A673 (cell line): ENCODE measurements at regions not wholly inside any gene's neighbourhood (a gene's known extent, or its start where the extent isn't known, plus 50 kb on each side); places are given as distances from the start of the nearest gene placed in this dataset.

Experiments
- BruUV-seq: library from RNA; stranded (reverse); fragments of 400-500 nt; replicated peaks from 2 replicates; lab custom pipeline; 2021; lab: Mats Ljungman, UMichigan
- CTCF ChIA-PET: fragments of 300-600 bp; sonication (Branson Sonifier 250); formaldehyde crosslinking; loops from one replicate; lab custom pipeline; 2022; ENCODE audit warnings: antibody characterized with exemption; lab: Charles Lee
- POLR2A ChIA-PET: fragments of 300-600 bp; sonication (Branson Sonifier 250); formaldehyde crosslinking; loops from one replicate; lab custom pipeline; 2022; ENCODE audit warnings: antibody characterized with exemption; ENCODE audit not compliant: low non-redundant PET; lab: Charles Lee
- DNase-seq: peaks from one replicate; pipeline ENCODE4 v3.0.0-alpha.2; 2015; ENCODE audit warnings: low spot score
- H3K27ac ChIP-seq: fragments of 200-600 bp; sonication (generic); 2 replicates; pipeline ENCODE4 v1.5.1; 2016; ENCODE audit warnings: mixed run types, low read depth, mild to moderate bottlenecking, mixed read lengths, antibody characterized with exemption, low read length; ENCODE audit not compliant: poor library complexity, severe bottlenecking
- H3K27me3 ChIP-seq: fragments of 200-600 bp; sonication (generic); replicated peaks from 2 replicates; pipeline ENCODE4 v1.6.1; 2017; ENCODE audit warnings: mixed run types, low read depth, mild to moderate bottlenecking, mixed read lengths, antibody characterized with exemption, low read length; ENCODE audit not compliant: insufficient read depth, poor library complexity
- H3K36me3 ChIP-seq: fragments of 200-600 bp; sonication (generic); 2 replicates; pipeline ENCODE4 v1.6.1; 2016; ENCODE audit warnings: mixed run types, mild to moderate bottlenecking, mixed read lengths, antibody characterized with exemption, low read length; ENCODE audit not compliant: insufficient read depth, poor library complexity, severe bottlenecking
- H3K4me1 ChIP-seq: fragments of 200-600 bp; sonication (generic); 2 replicates; pipeline ENCODE4 v1.6.1; 2017; ENCODE audit warnings: mixed run types, mild to moderate bottlenecking, mixed read lengths, antibody characterized with exemption, low read length; ENCODE audit not compliant: insufficient read depth, poor library complexity, severe bottlenecking
- H3K4me3 ChIP-seq: fragments of 200-600 bp; sonication (generic); 2 replicates; pipeline ENCODE4 v1.5.1; 2016; ENCODE audit warnings: low read depth, mixed run types, mild to moderate bottlenecking, mixed read lengths, low read length; ENCODE audit not compliant: poor library complexity, severe bottlenecking
- H3K9me3 ChIP-seq: fragments of 200-600 bp; sonication (generic); 2 replicates; pipeline ENCODE4 v1.6.1; 2016; ENCODE audit warnings: mixed run types, low read depth, mild to moderate bottlenecking, mixed read lengths, antibody characterized with exemption, low read length; ENCODE audit not compliant: poor library complexity, severe bottlenecking
- CTCF ChIP-seq: fragments of 300-800, 200-600 bp; sonication (generic); conservative IDR thresholded peaks from 2 replicates; pipeline ENCODE4 v1.5.1; 2017; ENCODE audit warnings: low read depth, mild to moderate bottlenecking, antibody characterized with exemption, low read length, moderate library complexity, mixed read lengths
- EZH2 ChIP-seq: fragments of 200-600 bp; sonication (generic); IDR thresholded peaks from 2 replicates; pipeline ENCODE4 v1.6.1; 2017; ENCODE audit warnings: borderline replicate concordance, low read depth, mild to moderate bottlenecking, mixed read lengths, antibody characterized with exemption, low read length; ENCODE audit not compliant: poor library complexity, severe bottlenecking
- intact Hi-C: fragments of 100-400 bp; cut with micrococcal nuclease; formaldehyde crosslinking; loops from one replicate; pipeline ENCODE4 v1.10.0; 2022; ENCODE audit not compliant: unreplicated experiment

- no TSS peak for BruUV-seq
- Histone ChIP-seq H3K36me3 (no peaks in the 10 kb centered on the region), H3K4me3 (no peak overlapping the region), H3K27me3 (peaks cover 34% of the 10 kb centered on the region), H3K9me3 (no peaks in the 10 kb centered on the region), H3K27ac (no peak overlapping the region), H3K4me1 (no peaks in the 10 kb centered on the region)
- intact Hi-C loops = no loop called here
- TF ChIP-seq EZH2 (no peak), CTCF (no peak)
- POLR2A ChIA-PET = no interaction called here
- CTCF ChIA-PET = no interaction called here
- DNase-seq = no peak
Measured at GRCh38 chr1:3959361-3959760, 59.3 kb upstream of the C1orf174 start.

DNA sequence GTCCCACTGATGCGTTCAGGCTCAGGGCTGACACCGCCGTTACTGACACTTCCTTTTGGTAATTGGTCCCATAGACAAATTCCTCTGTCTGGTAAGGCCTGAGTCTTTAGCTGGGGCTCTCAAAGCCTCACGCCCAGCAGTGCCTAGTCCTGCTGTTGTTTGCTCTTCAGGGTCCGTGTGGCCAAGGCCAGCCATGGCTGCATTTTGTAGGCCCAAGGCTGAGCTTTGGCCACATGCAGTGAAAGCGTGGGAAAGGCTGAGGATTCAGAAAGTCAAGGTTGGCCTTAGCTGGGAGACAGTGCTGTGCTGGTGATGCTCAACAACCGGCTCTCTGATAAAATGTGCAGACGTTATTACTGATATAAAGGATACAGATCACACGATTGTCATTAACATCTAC lies 63.5 kb upstream of the C1orf174 start:
- no TSS peak for BruUV-seq
- Histone ChIP-seq H3K27ac (no peak overlapping the region), H3K9me3 (no peaks in the 10 kb centered on the region), H3K27me3 (no peaks in the 10 kb centered on the region), H3K4me1 (no peaks in the 10 kb centered on the region), H3K36me3 (no peaks in the 10 kb centered on the region), H3K4me3 (no peak overlapping the region)
- no peak for TF ChIP-seq CTCF
- TF ChIP-seq EZH2 = no peak
- DNase-seq = no peak
- CTCF ChIA-PET = no interaction called here
- POLR2A ChIA-PET = no interaction called here
- intact Hi-C loops = no loop called here

GRCh38 chr1:3965693-3966092 lies 65.6 kb upstream of the C1orf174 start:
- no peak for TF ChIP-seq CTCF
- TF ChIP-seq EZH2 = no peak
- H3K4me1 ChIP-seq = no peaks in the 10 kb centered on the region
- no peak overlapping the region for H3K4me3 ChIP-seq
- no peak for DNase-seq
- no peak overlapping the region for H3K27ac ChIP-seq
- intact Hi-C loops = no loop called here
- CTCF ChIA-PET = no interaction called here
- BruUV-seq = no TSS peak
- H3K9me3 ChIP-seq = no peaks in the 10 kb centered on the region
- H3K36me3 ChIP-seq = no peaks in the 10 kb centered on the region
- H3K27me3 ChIP-seq = no peaks in the 10 kb centered on the region
- POLR2A ChIA-PET = no interaction called here
